Psoas muscle (tissue), 7 donors: ENCODE measurements at regions not wholly inside any gene's neighbourhood (a gene's known extent, or its start where the extent isn't known, plus 50 kb on each side); places are given as distances from the start of the nearest gene placed in this dataset.
"Not testable (repeated sequence)": the region's sequence is repeated elsewhere in the genome, so short reads cannot be mapped to it uniquely, and the experiment has no call there.

Source experiments
- ATAC-seq, 4 donors: fragments of 200-7000 bp; cut with Tn5 transposase; one replicate each; pipeline ENCODE4 v1.9.1; 2020; ENCODE audit warnings: moderate library complexity in 3 of 4, mild to moderate bottlenecking in 2 of 4
- DNase-seq, 2 donors: peaks; one replicate each; pipeline ENCODE4 v3.0.0-alpha.2; 2020
- H3K27ac ChIP-seq: fragments of 200-600 bp; one replicate; pipeline ENCODE4 v1.8.0; 2022
- H3K27me3 ChIP-seq, 3 donors: fragments of 200-600 bp in 1 of 3; one replicate each; pipeline versions ENCODE4 v1.6.1 to v1.8.0; 2013 to 2022; ENCODE audit warnings: low read length in 2 of 3, mild to moderate bottlenecking in 2 of 3, moderate library complexity in 1 of 3; ENCODE audit not compliant: insufficient read depth in 3 of 3
- H3K36me3 ChIP-seq, 2 donors: fragments of 200-600 bp in 1 of 2; one replicate each; pipeline versions ENCODE4 v1.6.1 to v1.8.0; 2013 to 2022; ENCODE audit warnings: low read depth in 1 of 2, mild to moderate bottlenecking in 1 of 2, moderate library complexity in 1 of 2; ENCODE audit not compliant: insufficient read depth in 1 of 2
- H3K4me1 ChIP-seq: fragments of 200-600 bp; one replicate; pipeline ENCODE4 v1.8.0; 2022
- H3K4me3 ChIP-seq: fragments of 200-600 bp; one replicate; pipeline ENCODE4 v1.8.0; 2022; ENCODE audit warnings: mild to moderate bottlenecking
- H3K9me3 ChIP-seq: fragments of 200-600 bp; one replicate; pipeline ENCODE4 v1.8.0; 2022
- WGBS, 3 donors: extraction: QIAGEN DNeasy Blood & Tissue Kit; methylation state at CpG; one replicate each; pipeline versions ENCODE4 v1.1.6 to v1.1.7; 2013; 5-methylcytosine and 5-hydroxymethylcytosine counted together
- intact Hi-C, 2 donors: fragments of 100-400 bp; cut with DNase I; formaldehyde crosslinking; loops; one replicate each; pipeline versions ENCODE4 v1.11.0 to v1.14.2; 2022
- TF ChIP-seq, protein P1 (sequence below): fragments of 200-600 bp; IDR thresholded peaks from one replicate; pipeline ENCODE4 v1.8.0; 2022; ENCODE audit warnings: antibody characterized with exemption
- donor health status: healthy with polysubstance abuse.
- donor health status: DM: no; HTN: no; CAD: no; lungs with moderate emphysema.
- donor health status: Bipolar disorder and iron deficiency.
- donor health status: healthy.
- donor health status: DM: yes; HTN: yes; CAD: no.
- donor health status: DM: no; HTN: no; CAD: no.
- donor health status: DM: yes; HTN: yes; CAD: no.

DNA sequence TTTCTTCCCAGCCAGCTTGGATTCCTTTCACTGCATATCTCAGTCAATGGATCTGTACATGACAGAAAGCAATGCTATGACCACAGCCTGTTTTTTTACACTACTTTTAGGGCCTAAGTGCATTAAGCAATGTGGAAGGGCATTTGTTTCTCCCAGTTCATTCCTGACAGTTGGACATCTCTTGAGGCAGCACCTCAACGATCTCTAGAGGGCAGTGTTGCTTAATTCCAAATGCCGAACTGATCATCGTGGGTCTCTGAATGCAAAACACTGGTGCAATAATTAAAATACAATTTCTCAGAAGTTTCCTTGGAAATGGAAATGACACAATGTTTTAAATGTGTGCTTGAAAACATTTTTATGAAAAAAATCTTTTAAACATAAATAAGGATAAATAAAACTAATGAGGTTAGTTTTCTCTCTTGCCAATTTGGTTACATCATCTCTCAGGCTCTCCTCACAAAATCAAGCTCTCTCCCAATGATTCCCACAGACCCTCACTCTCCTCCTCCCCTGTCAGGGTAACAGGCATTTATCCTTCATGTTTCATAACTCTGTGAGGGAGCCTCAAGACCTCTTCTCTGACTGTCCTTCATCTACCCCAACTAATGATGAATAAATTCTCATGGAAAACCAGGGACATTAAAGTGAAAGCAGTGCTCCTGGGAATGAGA is 192.4 kb upstream of the SLC16A7 start:
- TF ChIP-seq, protein P1, sequence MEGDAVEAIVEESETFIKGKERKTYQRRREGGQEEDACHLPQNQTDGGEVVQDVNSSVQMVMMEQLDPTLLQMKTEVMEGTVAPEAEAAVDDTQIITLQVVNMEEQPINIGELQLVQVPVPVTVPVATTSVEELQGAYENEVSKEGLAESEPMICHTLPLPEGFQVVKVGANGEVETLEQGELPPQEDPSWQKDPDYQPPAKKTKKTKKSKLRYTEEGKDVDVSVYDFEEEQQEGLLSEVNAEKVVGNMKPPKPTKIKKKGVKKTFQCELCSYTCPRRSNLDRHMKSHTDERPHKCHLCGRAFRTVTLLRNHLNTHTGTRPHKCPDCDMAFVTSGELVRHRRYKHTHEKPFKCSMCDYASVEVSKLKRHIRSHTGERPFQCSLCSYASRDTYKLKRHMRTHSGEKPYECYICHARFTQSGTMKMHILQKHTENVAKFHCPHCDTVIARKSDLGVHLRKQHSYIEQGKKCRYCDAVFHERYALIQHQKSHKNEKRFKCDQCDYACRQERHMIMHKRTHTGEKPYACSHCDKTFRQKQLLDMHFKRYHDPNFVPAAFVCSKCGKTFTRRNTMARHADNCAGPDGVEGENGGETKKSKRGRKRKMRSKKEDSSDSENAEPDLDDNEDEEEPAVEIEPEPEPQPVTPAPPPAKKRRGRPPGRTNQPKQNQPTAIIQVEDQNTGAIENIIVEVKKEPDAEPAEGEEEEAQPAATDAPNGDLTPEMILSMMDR, result peak; percentile 59
- Histone ChIP-seq H3K27ac (no peak overlapping the region), H3K4me1 (no peaks in the 10 kb centered on the region), H3K36me3 (no peaks in the 10 kb centered on the region), H3K9me3 (peaks cover 7% of the 10 kb centered on the region), H3K4me3 (no peak overlapping the region), H3K27me3 (no peaks in the 10 kb centered on the region)
- WGBS, 3 donors, result 0 to 1% (median 1%) methylated on average over 3 of the region's 3 CpGs
- intact Hi-C loops, result no loop called here
- ATAC-seq, result peak in 3 of 4 donors; percentile 59 to 76 (median 68)
- DNase-seq, result no peak

GRCh38 chr12:59401862-59402261 is 194.0 kb upstream of the SLC16A7 start:
- DNase-seq (no peak), ATAC-seq (no peak)
- H3K27me3 ChIP-seq, result no peaks in the 10 kb centered on the region
- WGBS, 3 donors, result 73 to 82% (median 80%) methylated on average over 2 of the region's 2 CpGs
- H3K4me1 ChIP-seq, result no peaks in the 10 kb centered on the region
- no peak overlapping the region for H3K4me3 ChIP-seq
- peaks cover 7% of the 10 kb centered on the region for H3K9me3 ChIP-seq
- TF ChIP-seq, protein P1, result no peak
- no peaks in the 10 kb centered on the region for H3K36me3 ChIP-seq
- intact Hi-C loops, result no loop called here
- no peak overlapping the region for H3K27ac ChIP-seq

GRCh38 chr12:59398164-59398563 is 197.7 kb upstream of the SLC16A7 start:
- peaks cover 7% of the 10 kb centered on the region for H3K9me3 ChIP-seq
- ATAC-seq (no peak), DNase-seq (no peak)
- H3K27ac ChIP-seq, result no peak overlapping the region
- TF ChIP-seq, protein P1, result no peak
- intact Hi-C loops, result no loop called here
- no peak overlapping the region for H3K4me3 ChIP-seq
- H3K4me1 ChIP-seq, result no peaks in the 10 kb centered on the region
- no peaks in the 10 kb centered on the region for H3K36me3 ChIP-seq
- H3K27me3 ChIP-seq, result no peaks in the 10 kb centered on the region
- WGBS, 3 donors, result 76 to 92% (median 78%) methylated on average over 1 of the region's 1 CpG

DNA sequence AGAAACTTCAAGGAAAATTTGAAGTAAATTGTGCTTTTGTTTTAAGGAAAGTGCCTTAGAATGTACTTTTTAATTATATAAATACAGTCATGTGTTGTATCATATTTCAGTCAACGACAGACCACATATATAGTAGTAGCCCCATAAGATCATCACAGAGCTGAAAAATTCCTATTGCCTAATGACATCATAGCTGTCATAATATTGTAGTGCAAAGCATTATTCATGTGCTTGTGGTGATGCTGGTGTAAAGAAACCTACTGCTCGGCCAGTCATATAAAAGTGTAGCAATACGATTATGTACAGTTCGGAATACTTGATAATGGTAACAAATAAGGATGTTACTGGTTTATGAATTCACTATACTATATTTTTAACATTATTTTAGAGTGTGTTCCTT is 198.9 kb upstream of the SLC16A7 start:
- TF ChIP-seq, protein P1, result no peak
- Histone ChIP-seq H3K4me3 (no peak overlapping the region), H3K4me1 (no peaks in the 10 kb centered on the region), H3K9me3 (peaks cover 7% of the 10 kb centered on the region), H3K27ac (no peak overlapping the region), H3K36me3 (no peaks in the 10 kb centered on the region), H3K27me3 (no peaks in the 10 kb centered on the region)
- intact Hi-C loops, result no loop called here
- 75 to 85% (median 80%) methylated on average over 4 of the region's 4 CpGs for WGBS, 3 donors
- DNase-seq (no peak), ATAC-seq (no peak)

DNA sequence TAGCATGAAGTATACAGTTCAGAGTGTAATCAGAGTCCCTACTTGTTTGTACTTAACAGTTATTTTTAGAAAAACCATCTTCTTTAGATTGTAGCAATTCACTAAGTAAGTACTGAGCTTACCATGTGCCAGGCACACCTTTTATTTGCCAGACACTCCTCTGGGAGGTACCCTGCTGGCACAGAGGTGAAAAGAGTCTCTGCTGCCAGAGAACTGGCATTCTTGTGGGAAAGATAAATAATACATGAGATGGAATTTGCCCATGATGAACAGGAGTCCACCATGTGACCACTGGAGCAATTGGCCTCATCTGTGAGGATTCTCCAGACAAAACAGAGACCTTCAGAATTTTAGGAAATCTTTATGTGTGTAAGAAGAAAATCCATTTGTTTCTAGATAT is 199.3 kb upstream of the SLC16A7 start:
- intact Hi-C loops, result no loop called here
- H3K36me3 ChIP-seq, result no peaks in the 10 kb centered on the region
- H3K27me3 ChIP-seq, result no peaks in the 10 kb centered on the region
- H3K9me3 ChIP-seq, result peaks cover 7% of the 10 kb centered on the region
- TF ChIP-seq, protein P1, result no peak
- H3K4me3 ChIP-seq, result no peak overlapping the region
- H3K4me1 ChIP-seq, result no peaks in the 10 kb centered on the region
- ATAC-seq (no peak), DNase-seq (no peak)
- no peak overlapping the region for H3K27ac ChIP-seq

DNA sequence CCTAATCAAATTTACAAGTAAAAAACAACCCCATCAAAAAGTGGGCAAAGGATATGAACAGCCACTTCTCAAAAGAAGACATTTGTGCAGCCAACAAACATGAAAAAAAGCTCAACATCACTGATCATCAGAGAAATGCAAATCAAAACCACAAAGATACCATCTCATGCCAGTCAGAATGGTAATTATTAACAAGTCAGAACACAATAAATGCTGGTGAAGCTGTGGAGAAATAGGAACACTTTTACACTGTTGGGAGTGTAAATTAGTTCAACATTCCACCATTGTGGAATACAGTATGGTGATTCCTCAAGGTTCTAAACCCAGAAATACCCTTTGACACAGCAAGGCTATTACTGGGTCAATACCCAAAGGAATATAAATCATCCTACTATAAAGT is 200.5 kb upstream of the SLC16A7 start:
- H3K4me1 ChIP-seq, H3K36me3 ChIP-seq, ATAC-seq, DNase-seq, H3K27ac ChIP-seq, H3K27me3 ChIP-seq, H3K9me3 ChIP-seq, H3K4me3 ChIP-seq, intact Hi-C loops: not testable (repeated sequence)
